Loucy (cell line): ENCODE measurements at regions not wholly inside any gene's neighbourhood (a gene's known extent, or its start where the extent isn't known, plus 50 kb on each side); places are given as distances from the start of the nearest gene placed in this dataset.

Experiments
- H2AFZ ChIP-seq: fragments of 200-600 bp; sonication (generic); 2 replicates; pipeline ENCODE4 v1.6.0; 2016; ENCODE audit warnings: antibody characterized with exemption, mild to moderate bottlenecking, low read length, moderate library complexity
- H3F3A ChIP-seq: fragments of 200-600 bp; 2 replicates; pipeline ENCODE4 v1.6.0; 2016; ENCODE audit warnings: antibody characterized with exemption, low read depth, mild to moderate bottlenecking
- H3K27me3 ChIP-seq: fragments of 200-600 bp; sonication (generic); 2 replicates; pipeline ENCODE4 v1.6.1; 2014; ENCODE audit warnings: low read length, mild to moderate bottlenecking; ENCODE audit not compliant: insufficient read depth, poor library complexity, severe bottlenecking
- H3K36me3 ChIP-seq: fragments of 200-600 bp; sonication (generic); 2 replicates; pipeline ENCODE4 v1.6.1; 2016; ENCODE audit warnings: low read length; ENCODE audit not compliant: insufficient read depth
- H3K4me1 ChIP-seq: fragments of 200-600 bp; sonication (generic); 2 replicates; pipeline ENCODE4 v1.5.1; 2014; ENCODE audit warnings: low read length, mild to moderate bottlenecking; ENCODE audit not compliant: insufficient read depth, poor library complexity, severe bottlenecking
- H3K4me2 ChIP-seq: fragments of 200-600 bp; sonication (generic); 2 replicates; pipeline ENCODE4 v1.6.0; 2014; ENCODE audit warnings: antibody characterized with exemption, low read length, low read depth, mild to moderate bottlenecking; ENCODE audit not compliant: poor library complexity, severe bottlenecking
- H3K4me3 ChIP-seq: fragments of 200-600 bp; sonication (generic); 2 replicates; pipeline ENCODE4 v1.5.1; 2014; ENCODE audit warnings: low read length, mild to moderate bottlenecking, mixed read lengths; ENCODE audit not compliant: poor library complexity, severe bottlenecking
- H3K79me2 ChIP-seq: fragments of 200-600 bp; sonication (generic); 2 replicates; pipeline ENCODE4 v1.6.1; 2014; ENCODE audit warnings: low read length; ENCODE audit not compliant: insufficient read depth
- H3K9ac ChIP-seq: fragments of 200-600 bp; sonication (generic); 2 replicates; pipeline ENCODE4 v1.6.0; 2014; ENCODE audit warnings: mild to moderate bottlenecking, low read depth, low read length, moderate library complexity; ENCODE audit not compliant: poor library complexity, severe bottlenecking
- H3K9me2 ChIP-seq: fragments of 200-600 bp; sonication (generic); replicated peaks from 2 replicates; pipeline ENCODE4 v1.6.1; 2016; ENCODE audit warnings: low read depth, low read length, mixed read lengths
- H3K9me3 ChIP-seq: fragments of 200-600 bp; sonication (generic); 2 replicates; pipeline ENCODE4 v1.6.1; 2014; ENCODE audit warnings: mild to moderate bottlenecking, antibody characterized with exemption, low read length, low read depth; ENCODE audit not compliant: insufficient read depth
- H4K20me1 ChIP-seq: fragments of 200-600 bp; sonication (generic); 2 replicates; pipeline ENCODE4 v1.6.0; 2014; ENCODE audit warnings: antibody characterized with exemption, low read length, mild to moderate bottlenecking; ENCODE audit not compliant: insufficient read depth, poor library complexity, severe bottlenecking
- CTCF ChIP-seq: fragments of 200-600 bp; sonication (generic); conservative IDR thresholded peaks from 2 replicates; pipeline ENCODE4 v1.5.1; 2014; ENCODE audit warnings: mild to moderate bottlenecking, antibody characterized with exemption, low read length
- EZH2phosphoT487 ChIP-seq: fragments of 200-600 bp; IDR thresholded peaks from 2 replicates; pipeline ENCODE4 v1.6.1; 2018; ENCODE audit warnings: antibody characterized with exemption, mild to moderate bottlenecking, moderate library complexity, borderline replicate concordance

GRCh38 chr6:156395276-156395675 is 381.9 kb upstream of the ARID1B start:
- Histone ChIP-seq H3F3A (no peaks in the 10 kb centered on the region), H3K4me2 (no peak overlapping the region), H2AFZ (no peak overlapping the region), H3K79me2 (no peaks in the 10 kb centered on the region), H3K4me3 (no peak overlapping the region), H3K9ac (no peak overlapping the region), H3K4me1 (peaks cover 25% of the 10 kb centered on the region), H3K27me3 (no peaks in the 10 kb centered on the region), H3K36me3 (no peaks in the 10 kb centered on the region), H3K9me2 (no peaks in the 10 kb centered on the region), H3K9me3 (no peaks in the 10 kb centered on the region), H4K20me1 (no peaks in the 10 kb centered on the region)
- TF ChIP-seq CTCF = no peak
- no peak for TF ChIP-seq EZH2phosphoT487

- Histone ChIP-seq H3K4me1 (peaks cover 25% of the 10 kb centered on the region), H3K9me2 (no peaks in the 10 kb centered on the region), H3K27me3 (no peaks in the 10 kb centered on the region), H3K9ac (no peak overlapping the region), H3K4me2 (no peak overlapping the region), H3K36me3 (no peaks in the 10 kb centered on the region), H3K4me3 (no peak overlapping the region), H4K20me1 (no peaks in the 10 kb centered on the region), H3F3A (no peaks in the 10 kb centered on the region), H3K9me3 (no peaks in the 10 kb centered on the region), H3K79me2 (no peaks in the 10 kb centered on the region), H2AFZ (no peak overlapping the region)
- no peak for TF ChIP-seq CTCF
- no peak for TF ChIP-seq EZH2phosphoT487
Observed at GRCh38 chr6:156392648-156393047, 384.5 kb upstream of the ARID1B start.

- Histone ChIP-seq H3K36me3 (no peaks in the 10 kb centered on the region), H3K4me3 (no peak overlapping the region), H3K27me3 (no peaks in the 10 kb centered on the region), H3K9me3 (no peaks in the 10 kb centered on the region), H2AFZ (no peak overlapping the region), H3K4me2 (no peak overlapping the region), H3K4me1 (peaks cover 25% of the 10 kb centered on the region), H4K20me1 (no peaks in the 10 kb centered on the region), H3F3A (no peaks in the 10 kb centered on the region), H3K79me2 (no peaks in the 10 kb centered on the region), H3K9ac (no peak overlapping the region), H3K9me2 (no peaks in the 10 kb centered on the region)
- no peak for TF ChIP-seq CTCF
Observed at GRCh38 chr6:156391977-156392376, 385.2 kb upstream of the ARID1B start.
